Loucy (cell line): ENCODE measurements at regions not wholly inside any gene's neighbourhood (a gene's known extent, or its start where the extent isn't known, plus 50 kb on each side); places are given as distances from the start of the nearest gene placed in this dataset.

Experiments used
- CTCF ChIP-seq: fragments of 200-600 bp; sonication (generic); conservative IDR thresholded peaks from 2 replicates; pipeline ENCODE4 v1.5.1; 2014; ENCODE audit warnings: mild to moderate bottlenecking, antibody characterized with exemption, low read length
- EZH2phosphoT487 ChIP-seq: fragments of 200-600 bp; IDR thresholded peaks from 2 replicates; pipeline ENCODE4 v1.6.1; 2018; ENCODE audit warnings: antibody characterized with exemption, mild to moderate bottlenecking, moderate library complexity, borderline replicate concordance

- TF ChIP-seq CTCF: no peak
- TF ChIP-seq EZH2phosphoT487: no peak
Measured at GRCh38 chr5:34450338-34450737, 205.8 kb upstream of the RAI14 start.
